Sciatic nerve (tissue), 2 donors: ENCODE measurements at regions not wholly inside any gene's neighbourhood (a gene's known extent, or its start where the extent isn't known, plus 50 kb on each side); places are given as distances from the start of the nearest gene placed in this dataset.

ENCODE experiments used
- ATAC-seq: fragments of 200-7000 bp; cut with Tn5 transposase; one replicate; pipeline ENCODE4 v1.9.1; 2020; ENCODE audit warnings: mild to moderate bottlenecking, moderate library complexity
- DNase-seq: peaks from one replicate; pipeline ENCODE4 v3.0.0-alpha.2; 2020; ENCODE audit warnings: low spot score
- intact Hi-C: fragments of 100-400 bp; cut with DNase I; formaldehyde crosslinking; loops from one replicate; pipeline ENCODE4 v1.14.2; 2022
- donor health status: DM: no; HTN: no; CAD: no.
- donor health status: DM: no; HTN: no; CAD: no.

DNA sequence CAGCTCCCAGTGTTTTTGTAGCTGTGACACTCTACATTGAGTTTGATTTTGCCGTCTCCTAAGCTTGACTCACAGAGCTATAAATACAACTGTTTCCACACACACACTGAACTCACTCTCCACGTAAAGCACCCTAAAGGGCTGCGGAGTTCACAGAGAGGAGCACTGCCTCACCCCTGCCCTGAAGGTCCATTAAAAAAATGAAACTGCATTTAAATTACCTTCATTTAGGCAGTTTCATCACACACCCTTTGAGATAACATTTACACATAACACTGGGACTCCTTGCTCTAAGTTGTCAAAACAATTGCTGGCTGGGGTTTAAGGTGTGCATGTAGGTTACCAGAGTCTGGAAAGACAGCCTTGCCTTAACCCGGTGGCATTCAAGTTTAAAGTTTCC lies 137.1 kb upstream of the MAGI3 start:
- DNase-seq (no peak), ATAC-seq (no peak)
- intact Hi-C loops: no loop called here

DNA sequence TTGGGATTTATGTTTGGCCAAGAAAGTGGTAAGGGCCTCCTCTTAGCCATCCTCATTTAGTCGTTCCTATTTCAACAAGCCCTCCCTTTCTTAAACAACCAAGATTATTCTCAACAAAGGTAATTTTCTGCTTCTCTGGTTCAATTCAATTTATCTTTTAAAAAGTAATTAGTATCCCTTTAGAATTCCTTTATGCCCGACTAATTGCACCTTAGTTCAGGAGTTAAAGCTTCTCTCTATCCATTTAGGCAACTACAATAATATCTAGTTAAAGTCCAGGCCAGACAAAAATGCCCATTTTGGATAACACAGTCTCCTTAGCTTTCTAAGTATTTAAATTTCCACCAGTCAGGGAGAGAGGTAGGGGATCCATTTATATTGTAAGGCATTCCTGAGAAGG lies 136.7 kb upstream of the MAGI3 start:
- intact Hi-C loops: no loop called here
- ATAC-seq: no peak
- no peak for DNase-seq

DNA sequence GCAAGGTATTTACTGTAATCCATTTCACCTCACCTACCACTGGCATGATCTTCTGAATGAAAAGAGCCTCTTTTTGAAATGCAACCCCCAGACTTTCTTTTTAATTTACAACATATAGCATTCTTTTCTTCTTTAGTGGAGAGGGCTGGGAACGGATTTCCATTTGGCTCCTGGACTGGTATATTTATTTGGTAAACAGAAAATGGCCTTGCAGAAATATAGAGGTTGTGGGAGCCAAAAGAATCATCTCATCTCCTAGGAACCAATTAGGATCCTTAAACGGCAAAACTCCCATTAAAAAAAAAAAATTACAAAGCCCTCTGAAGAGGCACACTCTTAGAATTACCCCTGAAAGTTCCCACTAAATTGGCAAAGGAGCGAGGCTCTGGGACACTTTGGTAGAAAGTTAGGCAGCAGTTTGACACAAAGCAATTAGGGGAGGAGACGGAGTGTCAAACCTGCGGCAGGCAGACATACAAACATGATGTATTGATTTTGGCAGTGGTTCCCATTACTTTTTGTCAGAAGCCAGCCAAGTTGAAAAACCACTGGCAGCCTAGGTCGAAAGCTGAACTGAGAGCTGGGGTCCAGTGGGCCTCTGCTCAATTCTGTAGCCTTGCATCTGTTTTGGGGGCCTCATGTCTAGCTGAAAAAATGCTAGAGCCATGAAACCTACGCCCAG lies 135.1 kb upstream of the MAGI3 start:
- ATAC-seq: no peak
- no peak for DNase-seq
- intact Hi-C loops: no loop called here

DNA sequence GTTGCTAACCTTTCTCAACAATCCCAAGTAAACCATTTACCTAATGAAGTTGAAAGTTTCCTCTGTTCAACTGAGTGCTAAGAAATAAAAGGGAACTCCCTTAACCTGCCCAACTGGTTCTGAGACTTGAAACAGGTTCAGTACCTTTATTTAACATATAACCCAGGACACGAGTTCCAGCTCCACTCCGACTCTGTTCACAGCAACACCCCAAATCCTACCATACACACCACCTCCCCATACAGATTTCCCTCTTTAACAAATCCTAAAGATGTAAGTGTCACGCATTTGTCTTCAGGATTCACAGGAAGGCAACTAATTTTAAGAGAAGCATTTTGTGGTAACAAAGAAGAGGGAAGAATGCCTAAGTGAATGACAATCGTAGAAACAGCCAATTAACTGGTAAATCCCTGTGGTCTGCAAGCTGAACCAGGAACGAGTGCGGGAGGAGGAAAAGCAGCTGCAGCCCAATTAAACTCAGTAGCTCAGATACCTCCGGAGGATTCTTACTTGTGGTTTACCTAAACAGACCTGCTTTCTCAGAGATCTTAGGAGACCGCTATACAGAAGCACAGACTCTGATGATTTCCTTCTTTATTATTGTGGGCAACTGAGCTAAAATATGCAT lies 134.5 kb upstream of the MAGI3 start:
- DNase-seq (no peak), ATAC-seq (no peak)
- intact Hi-C loops: no loop called here

DNA sequence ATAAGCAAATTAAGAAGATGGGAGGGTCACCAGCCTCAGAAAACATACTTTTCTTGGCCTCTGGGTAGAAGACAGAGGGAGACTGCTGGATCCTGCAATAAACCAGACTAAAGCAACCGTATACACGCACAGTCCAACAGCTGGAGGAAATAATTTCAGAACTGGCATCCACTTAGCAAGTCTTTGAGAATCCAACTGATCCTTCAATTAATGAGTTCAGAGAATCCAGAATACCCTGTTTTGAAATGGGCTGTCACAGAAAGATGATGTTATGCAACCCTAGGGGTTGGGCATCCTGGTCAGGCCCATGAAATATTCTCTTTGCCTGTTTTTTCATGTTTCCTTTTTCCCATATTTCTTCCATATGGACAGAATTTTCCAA lies 134.0 kb upstream of the MAGI3 start:
- ATAC-seq: no peak
- no peak for DNase-seq
- intact Hi-C loops: no loop called here

DNA sequence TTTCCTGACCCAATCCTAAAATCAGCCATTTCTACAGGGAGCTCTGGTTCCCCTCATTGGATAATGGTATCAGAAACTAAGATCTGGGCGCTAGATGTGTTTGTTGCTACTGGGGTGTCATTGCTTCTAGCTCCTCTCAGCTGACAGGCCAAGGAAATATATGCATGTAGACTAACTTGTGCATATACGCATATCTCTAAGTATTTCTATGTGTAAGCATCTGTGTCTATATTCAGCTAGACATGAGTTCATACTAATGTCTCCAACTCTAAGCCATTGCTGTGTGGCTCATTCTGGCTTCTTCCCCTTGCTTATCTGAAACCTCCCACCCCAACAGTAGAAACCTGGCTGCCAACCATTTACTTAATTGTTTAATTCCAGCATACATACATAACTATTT lies 130.3 kb upstream of the MAGI3 start:
- DNase-seq: no peak
- ATAC-seq: no peak
- intact Hi-C loops: no loop called here

DNA sequence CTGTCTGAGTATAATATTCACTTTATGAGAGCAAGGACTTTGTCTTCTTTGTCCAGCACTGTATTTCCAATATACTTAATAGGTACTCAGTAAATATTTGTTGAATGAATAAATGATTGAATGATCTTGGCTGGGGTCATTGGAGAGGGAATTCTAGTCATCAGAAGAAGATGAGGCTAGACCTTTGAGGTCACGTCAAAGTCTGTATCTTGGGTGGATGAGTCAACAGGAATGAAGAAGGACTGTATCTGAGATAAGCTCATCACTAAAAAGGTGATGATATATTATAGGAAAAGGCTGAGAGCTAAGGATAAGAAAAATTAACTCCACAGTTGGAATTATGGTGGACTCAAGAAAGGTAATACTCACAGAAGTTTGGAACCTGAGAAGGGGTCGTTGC lies 125.1 kb upstream of the MAGI3 start:
- intact Hi-C loops: no loop called here
- DNase-seq (no peak), ATAC-seq (no peak)

DNA sequence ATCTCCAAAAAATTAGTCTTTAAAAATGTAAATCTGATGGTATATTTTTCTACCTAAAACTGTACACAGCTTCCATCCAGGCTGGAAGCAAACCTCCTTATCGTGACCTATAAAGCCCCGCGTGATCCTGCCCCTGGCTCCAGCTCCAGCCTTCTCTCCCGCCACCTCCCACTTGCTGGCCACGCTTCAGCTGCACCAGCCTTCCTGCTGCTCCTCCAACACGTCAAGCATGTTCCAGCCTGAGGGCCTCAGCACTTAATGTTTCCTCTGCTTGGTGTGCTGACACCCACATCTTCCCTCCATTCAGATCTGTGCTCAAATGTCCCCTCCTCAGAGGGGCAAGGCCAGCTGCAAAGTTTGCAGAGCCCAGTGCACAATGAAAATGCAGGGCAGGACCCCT lies 123.5 kb upstream of the MAGI3 start:
- ATAC-seq: no peak
- intact Hi-C loops: no loop called here
- no peak for DNase-seq

DNA sequence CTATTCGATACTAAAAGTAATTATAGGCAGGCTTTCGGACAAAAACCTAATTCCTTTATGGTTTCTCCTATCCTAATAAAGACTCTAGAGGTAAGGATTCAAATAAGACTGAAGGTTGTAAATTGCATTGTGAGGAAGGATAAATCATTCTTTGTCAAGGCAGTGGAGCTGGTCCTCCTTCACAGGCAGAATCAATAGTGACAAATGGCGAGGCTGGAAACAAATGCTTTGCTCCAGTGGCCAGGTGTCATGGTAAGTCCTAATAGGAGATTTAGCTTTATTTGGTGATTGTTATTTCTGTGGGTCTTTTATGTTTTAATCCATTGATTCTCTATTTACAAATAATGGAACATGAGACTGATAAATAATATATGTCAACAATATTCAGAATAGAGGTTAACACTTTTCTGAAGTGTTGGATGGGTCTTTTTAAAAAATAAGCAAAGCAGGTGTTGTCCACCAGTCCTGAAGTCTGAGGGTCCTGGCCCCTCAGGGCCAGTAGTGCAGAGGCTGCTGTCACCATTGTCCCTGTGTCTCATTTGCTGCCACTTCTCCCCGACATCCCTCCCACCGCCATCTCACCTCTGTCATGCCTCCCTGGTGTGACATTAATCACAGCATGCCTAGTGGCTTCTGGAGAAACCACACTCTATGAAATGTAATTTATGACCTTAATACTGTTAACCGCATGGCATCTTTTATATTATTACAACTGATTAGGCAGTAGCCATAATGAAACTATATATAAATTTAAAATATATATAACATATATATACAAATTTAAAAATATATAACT lies 120.9 kb upstream of the MAGI3 start:
- no peak for ATAC-seq
- no peak for DNase-seq
- intact Hi-C loops: no loop called here

DNA sequence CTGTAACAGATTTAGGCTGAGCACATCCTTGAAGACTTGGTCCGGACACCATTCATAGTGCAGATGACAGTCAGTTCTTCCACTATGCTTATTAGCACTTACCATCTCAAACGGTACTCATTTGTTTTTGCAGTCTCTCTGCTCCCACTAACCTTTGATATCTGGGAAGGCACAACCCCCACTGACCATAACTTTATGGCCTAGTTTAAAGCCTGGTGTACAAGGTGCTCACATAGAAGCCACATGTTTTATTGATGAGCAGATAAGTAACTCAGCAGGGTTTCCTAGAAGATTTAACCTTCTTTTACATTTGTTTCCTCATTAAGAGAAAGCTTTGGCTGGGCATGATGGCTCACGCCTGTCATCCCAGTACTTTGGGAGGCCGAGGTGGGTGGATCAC lies 119.3 kb upstream of the MAGI3 start:
- intact Hi-C loops: no loop called here
- ATAC-seq: no peak

DNA sequence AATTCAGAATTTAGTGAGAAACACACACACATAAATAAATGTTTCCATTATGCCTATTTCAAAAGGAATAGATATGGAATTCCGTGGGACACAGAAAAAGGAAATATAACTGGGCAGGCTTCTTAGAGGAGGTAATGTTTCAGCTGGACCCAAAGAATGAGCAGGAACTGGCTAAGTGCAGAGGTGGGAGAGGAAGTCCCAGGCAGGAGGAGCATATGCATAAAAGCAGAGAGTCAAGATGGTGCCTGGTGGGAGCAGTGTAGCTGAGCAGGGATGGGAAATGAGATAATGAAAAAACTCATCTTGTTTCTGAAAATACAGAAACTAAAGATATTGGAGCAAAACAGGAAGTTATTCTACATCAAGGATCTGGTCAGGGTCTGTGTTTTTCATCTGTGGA lies 115.2 kb upstream of the MAGI3 start:
- ATAC-seq (no peak), DNase-seq (no peak)
- intact Hi-C loops: no loop called here

More for the DNA sequence above, 119.3 kb upstream of the MAGI3 start:
- DNase-seq: no peak

DNA sequence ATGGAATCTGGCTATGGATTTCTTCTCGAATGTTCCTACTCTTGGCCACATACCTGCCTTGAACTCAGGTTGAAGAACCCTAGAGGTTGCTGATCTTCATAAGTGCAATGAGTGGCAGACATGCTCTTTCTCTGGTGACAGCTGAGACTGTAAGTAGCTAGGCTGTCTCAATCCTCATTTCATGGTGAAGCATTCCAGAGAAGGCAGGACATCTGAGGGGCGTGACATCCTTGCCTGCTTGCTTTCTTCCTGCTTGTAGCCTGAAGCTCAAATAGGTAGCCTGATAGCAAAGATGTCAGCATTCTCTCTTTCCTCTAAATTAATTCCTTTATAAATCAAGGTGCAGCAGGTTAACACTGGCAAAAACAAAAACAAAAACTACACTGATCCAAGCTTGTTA lies 114.6 kb upstream of the MAGI3 start:
- DNase-seq (no peak), ATAC-seq (no peak)
- intact Hi-C loops: no loop called here

DNA sequence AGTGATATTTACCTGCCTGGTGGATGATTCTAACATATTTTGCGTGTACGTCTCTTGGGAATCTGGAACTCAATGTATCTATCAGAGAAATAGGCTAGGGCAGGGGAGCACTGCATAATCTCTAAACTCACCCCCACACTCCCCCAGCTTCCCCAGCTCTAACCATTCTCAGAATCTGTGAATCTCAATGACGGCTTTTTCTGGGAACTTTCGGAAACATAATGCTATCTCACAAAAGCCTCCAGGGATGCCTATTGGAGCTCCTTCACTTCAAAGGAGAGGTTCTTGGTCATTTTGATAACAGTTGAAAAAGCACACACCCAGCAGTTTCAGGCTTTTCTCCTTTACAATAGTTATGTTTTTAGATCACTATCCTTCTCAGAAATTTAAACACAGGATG lies 113.8 kb upstream of the MAGI3 start:
- intact Hi-C loops: no loop called here
- ATAC-seq (no peak), DNase-seq (no peak)

DNA sequence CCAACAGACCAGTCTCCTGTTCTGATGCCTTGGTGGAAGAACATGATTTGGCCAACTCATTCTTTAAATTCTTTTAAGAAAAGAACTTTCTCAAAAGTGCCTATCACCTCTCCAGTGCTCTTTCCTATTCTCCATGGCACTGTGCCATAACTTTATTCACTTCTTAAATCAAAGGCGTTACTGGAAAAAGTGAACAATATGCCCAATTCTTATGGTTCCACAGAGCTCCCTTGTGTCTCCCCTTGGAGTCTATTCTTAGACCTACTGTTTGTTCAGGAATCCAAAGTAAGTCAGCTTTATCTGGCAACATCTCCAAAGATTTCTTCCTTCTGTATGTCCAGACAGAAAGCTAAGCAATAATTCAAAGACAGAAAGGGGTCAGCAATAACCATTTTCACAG lies 111.9 kb upstream of the MAGI3 start:
- DNase-seq (no peak), ATAC-seq (no peak)
- intact Hi-C loops: no loop called here

DNA sequence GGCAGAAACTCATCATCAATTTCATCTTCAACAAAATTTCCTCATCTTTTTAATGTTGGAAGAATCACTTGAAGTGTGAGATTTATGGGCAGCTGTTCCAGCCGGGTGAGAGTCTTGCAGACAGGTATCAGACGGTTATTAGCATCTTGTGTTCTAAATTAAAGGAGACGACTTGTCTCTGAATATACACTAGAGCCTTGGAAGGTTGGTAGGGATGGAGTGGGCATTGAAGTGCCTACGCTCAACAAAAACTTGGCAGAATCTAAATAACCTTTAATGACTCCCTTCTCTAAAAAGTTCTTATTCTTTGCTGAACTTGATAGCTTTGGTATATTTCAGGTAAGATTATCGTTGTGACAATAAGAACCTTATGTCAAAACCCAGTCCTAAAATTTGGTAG lies 111.5 kb upstream of the MAGI3 start:
- no peak for DNase-seq
- intact Hi-C loops: no loop called here
- ATAC-seq: no peak

DNA sequence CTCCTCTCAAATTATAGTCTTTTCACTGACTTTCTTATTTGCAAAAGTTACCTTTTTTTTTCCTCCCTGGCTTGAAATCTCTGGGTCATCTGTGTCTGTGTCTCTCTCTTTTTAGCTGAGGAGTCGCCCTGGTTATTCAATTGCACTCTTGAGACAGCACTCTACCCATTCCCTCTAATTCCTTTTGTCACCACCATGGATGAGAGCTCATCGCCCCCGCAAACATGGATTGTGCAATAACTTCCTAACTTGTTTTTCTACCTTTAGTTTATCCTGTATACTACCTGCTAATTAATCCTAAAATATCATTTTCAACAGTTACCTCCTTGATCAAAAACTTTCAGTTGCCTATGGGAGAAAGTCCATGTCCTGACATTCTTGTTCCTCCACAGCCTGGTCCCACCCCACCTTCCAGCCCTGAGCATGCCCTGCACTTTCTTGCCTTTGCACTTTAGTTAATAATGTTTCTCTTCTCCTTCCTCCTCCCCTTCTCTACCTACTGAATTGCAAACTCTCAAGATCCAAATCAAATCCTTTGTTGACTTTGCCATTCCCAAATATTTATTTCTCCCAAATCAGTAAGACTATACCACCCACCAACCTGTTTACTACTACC lies 110.4 kb upstream of the MAGI3 start:
- intact Hi-C loops: no loop called here
- ATAC-seq: no peak

DNA sequence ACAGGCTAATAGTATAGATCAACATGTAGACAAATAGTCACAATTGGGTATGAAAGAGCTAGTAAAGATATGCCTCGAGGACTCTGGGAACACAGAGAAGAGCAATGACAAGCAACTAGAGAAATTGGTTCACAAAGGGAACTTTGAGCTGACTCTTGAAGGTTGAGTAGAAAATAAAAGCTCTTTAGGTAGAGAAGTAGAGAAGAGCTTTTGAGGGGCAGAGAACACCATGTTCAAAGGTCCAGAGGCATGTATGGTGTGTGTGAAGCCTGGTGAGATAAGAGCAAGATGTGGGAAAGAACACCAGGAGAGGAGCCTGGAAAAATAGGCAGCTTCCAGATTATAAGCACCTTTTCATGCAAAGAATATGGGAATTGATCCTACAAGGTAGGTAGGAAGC lies 109.7 kb upstream of the MAGI3 start:
- no peak for DNase-seq
- ATAC-seq: no peak
- intact Hi-C loops: no loop called here

More for the DNA sequence above, 110.4 kb upstream of the MAGI3 start:
- DNase-seq: no peak

DNA sequence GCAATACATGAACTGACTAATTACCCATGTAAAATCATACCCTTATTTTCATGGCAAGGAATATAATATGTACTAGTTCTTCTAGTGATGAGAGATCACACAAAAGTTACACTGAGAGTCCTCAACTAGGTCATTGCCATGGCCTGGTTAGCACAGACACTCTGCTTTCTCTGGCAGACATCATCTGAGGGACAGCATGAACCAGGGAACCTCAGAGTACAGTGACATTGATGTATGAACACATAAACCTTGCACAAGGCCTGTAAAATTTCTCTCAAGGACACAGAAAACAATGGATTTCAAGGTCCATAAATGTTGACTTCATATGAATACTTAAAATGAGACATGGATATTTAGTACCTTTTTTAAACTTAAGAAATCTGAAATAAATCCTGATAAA lies 108.8 kb upstream of the MAGI3 start:
- DNase-seq (no peak), ATAC-seq (no peak)
- intact Hi-C loops: no loop called here

DNA sequence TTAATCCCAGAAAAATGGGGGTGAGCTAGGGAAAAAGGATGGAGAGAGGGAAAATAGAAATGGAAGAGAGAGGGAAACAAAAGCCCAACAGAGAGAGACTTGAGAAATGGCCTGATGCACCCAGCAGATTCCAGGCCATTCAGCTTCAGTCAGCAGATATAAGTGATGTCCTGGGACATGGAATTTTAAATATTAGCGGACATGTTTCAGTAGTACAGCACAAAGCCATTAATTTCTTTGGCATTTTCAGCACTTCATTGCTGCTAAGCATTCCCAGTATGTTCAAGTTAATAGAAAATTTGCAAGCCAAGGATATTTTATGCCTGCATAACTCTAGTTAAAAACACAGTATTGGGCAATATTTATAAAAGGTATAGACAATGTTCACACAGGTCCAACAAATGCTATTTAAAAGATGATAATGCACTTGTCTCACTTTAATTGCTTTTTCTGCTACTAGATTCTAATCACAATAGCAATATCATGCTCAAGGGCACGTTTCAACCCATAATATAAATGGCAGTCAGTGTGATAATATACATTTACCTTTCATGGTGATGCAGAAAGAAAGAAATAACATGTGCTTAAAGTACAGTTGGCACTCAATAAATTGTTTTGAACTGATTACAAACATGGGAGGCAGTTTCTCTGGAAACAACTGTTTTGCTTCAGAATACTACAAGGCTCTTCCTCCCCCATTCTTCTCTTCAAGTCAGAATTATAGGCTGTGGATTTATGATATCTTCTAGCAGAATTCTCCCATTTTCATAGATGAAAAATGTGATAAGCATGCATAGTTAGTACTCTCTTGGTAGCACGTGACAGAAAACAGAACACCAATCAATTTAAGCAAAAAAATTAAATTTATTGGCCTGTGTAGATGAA lies 108.1 kb upstream of the MAGI3 start:
- intact Hi-C loops: no loop called here
- ATAC-seq (no peak), DNase-seq (no peak)
